GM18861 (cell line): ENCODE measurements at regions not wholly inside any gene's neighbourhood (a gene's known extent, or its start where the extent isn't known, plus 50 kb on each side); places are given as distances from the start of the nearest gene placed in this dataset.

ENCODE experiments used
- ATAC-seq: cut with Tn5 transposase; IDR thresholded peaks from one replicate; pipeline ENCODE4 v1.9.1; 2021; ENCODE audit not compliant: unreplicated experiment

GRCh38 chr1:219478811-219479210 is 134.1 kb downstream of the ZC3H11B start:
- ATAC-seq = no peak

GRCh38 chr1:219477861-219478260 is 135.0 kb downstream of the ZC3H11B start:
- ATAC-seq = no peak

- ATAC-seq = peak; percentile 35
Observed at GRCh38 chr1:219476716-219477115, 136.2 kb downstream of the ZC3H11B start.

GRCh38 chr1:219476116-219476515 is 136.8 kb downstream of the ZC3H11B start:
- ATAC-seq = peak; percentile 83

GRCh38 chr1:219472596-219472995 is 140.3 kb downstream of the ZC3H11B start:
- no peak for ATAC-seq

- no peak for ATAC-seq
Observed at GRCh38 chr1:219467524-219467923, 145.4 kb downstream of the ZC3H11B start.

- ATAC-seq = no peak
Observed at GRCh38 chr1:219466766-219467165, 146.1 kb downstream of the ZC3H11B start.

- ATAC-seq = peak; percentile 49
Observed at GRCh38 chr1:219465212-219466093, 147.5 kb downstream of the ZC3H11B start.

GRCh38 chr1:219463636-219464035 is 149.3 kb downstream of the ZC3H11B start:
- no peak for ATAC-seq

GRCh38 chr1:219461981-219462400 is 150.9 kb downstream of the ZC3H11B start:
- ATAC-seq = no peak

- peak; percentile 83 for ATAC-seq
Observed at GRCh38 chr1:219460896-219461815, 151.7 kb downstream of the ZC3H11B start.

- no peak for ATAC-seq
Observed at GRCh38 chr1:219460081-219460895, 152.6 kb downstream of the ZC3H11B start.

GRCh38 chr1:219459351-219460080 is 153.4 kb downstream of the ZC3H11B start:
- ATAC-seq = no peak

GRCh38 chr1:219446288-219446687 is 166.6 kb downstream of the ZC3H11B start:
- no peak for ATAC-seq

- ATAC-seq = no peak
Observed at GRCh38 chr1:219445864-219446263, 167.0 kb downstream of the ZC3H11B start.

GRCh38 chr1:219444474-219444873 is 168.4 kb downstream of the ZC3H11B start:
- no peak for ATAC-seq

GRCh38 chr1:219443763-219444162 is 169.1 kb downstream of the ZC3H11B start:
- ATAC-seq = no peak

GRCh38 chr1:219442611-219443061 is 170.3 kb downstream of the ZC3H11B start:
- ATAC-seq = no peak

- no peak for ATAC-seq
Observed at GRCh38 chr1:219441884-219442283, 171.0 kb downstream of the ZC3H11B start.

GRCh38 chr1:219439376-219439775 is 173.5 kb downstream of the ZC3H11B start:
- ATAC-seq = no peak
